ENCODE measurements at regions not wholly inside any gene's neighbourhood (a gene's known extent, or its start where the extent isn't known, plus 50 kb on each side); places are given as distances from the start of the nearest gene placed in this dataset.

- TF ChIP-seq EZH2 (IDR thresholded peaks at IDR 0.05) (no peak), POLR2AphosphoS5 (IDR thresholded peaks at IDR 0.05; ENCODE audit: borderline replicate concordance, low read depth, low read length) (no peak), FOXP2 (optimal IDR thresholded peaks at IDR 0.05; ENCODE audit: control extremely low read depth, extremely low read length, insufficient read depth) (no peak)
Measured at GRCh38 chr7:51732951-51733350, 416.3 kb upstream of the COBL start.
